ENCODE measurements at regions not wholly inside any gene's neighbourhood (a gene's known extent, or its start where the extent isn't known, plus 50 kb on each side); places are given as distances from the start of the nearest gene placed in this dataset.

DNA sequence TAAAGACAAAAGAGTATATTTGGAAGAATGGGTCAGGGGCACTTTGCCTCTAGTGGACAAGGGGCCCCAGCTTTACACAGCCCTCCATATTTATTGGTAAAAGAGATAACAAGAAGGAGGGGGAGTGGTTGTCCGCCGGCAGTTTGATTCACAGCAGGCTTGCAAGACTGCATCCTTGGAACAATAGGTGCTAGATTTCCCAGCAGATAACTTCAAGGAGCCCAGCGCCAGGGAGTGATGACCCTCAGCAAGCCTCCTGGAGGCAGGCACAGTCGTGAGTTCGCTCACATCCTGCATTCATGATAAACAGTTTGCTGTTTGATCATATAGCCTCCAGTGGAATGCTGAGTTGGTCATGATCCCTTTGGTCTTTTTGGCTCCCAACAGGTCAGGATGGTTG, 67.8 kb upstream of the INCENP start:
- no peak for DNase-seq
- TF ChIP-seq, protein P1, sequence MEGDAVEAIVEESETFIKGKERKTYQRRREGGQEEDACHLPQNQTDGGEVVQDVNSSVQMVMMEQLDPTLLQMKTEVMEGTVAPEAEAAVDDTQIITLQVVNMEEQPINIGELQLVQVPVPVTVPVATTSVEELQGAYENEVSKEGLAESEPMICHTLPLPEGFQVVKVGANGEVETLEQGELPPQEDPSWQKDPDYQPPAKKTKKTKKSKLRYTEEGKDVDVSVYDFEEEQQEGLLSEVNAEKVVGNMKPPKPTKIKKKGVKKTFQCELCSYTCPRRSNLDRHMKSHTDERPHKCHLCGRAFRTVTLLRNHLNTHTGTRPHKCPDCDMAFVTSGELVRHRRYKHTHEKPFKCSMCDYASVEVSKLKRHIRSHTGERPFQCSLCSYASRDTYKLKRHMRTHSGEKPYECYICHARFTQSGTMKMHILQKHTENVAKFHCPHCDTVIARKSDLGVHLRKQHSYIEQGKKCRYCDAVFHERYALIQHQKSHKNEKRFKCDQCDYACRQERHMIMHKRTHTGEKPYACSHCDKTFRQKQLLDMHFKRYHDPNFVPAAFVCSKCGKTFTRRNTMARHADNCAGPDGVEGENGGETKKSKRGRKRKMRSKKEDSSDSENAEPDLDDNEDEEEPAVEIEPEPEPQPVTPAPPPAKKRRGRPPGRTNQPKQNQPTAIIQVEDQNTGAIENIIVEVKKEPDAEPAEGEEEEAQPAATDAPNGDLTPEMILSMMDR (IDR thresholded peaks at IDR 0.05): no peak
- H3K36me3 Mint-ChIP-seq (ENCODE audit: low read depth): no peaks in the 10 kb centered on the region
- no peaks in the 10 kb centered on the region for H3K9me3 Mint-ChIP-seq
- no peak overlapping the region for H3K27ac Mint-ChIP-seq
- no peak overlapping the region for H3K4me3 Mint-ChIP-seq
- peaks cover 22% of the 10 kb centered on the region for H3K27me3 Mint-ChIP-seq (ENCODE audit: insufficient read depth)
- no peaks in the 10 kb centered on the region for H3K4me1 Mint-ChIP-seq (ENCODE audit: low read depth)

DNA sequence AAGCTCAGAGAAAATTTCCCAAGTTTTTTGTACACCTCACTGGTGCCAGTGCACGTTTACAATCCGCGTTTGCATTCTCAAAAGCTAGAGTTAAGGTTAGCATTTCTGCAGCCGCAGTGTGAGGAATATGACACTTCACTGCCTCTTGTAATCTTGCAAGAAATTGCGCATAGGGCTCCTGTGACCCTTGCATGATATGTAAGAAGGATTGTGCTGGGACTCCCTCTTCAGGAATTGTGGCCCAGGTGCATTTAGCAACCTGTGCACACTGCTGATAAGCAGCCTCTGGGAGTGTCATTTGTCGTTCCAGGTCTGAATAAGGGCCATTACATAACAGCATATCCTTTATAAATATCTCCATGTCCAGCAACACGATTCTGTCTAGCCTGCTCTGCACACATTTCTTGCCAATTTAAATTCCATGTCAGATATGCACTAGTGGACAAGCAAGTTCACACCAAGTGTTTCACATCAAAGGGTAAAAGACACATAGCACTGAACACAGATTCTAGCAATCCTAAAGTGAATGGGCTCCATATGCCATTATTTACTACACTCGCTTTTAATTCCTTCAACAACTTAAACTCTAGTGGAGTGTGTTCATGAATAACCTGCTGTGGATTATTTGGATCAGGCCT, 69.2 kb upstream of the INCENP start:
- Mint-ChIP-seq H3K9me3 (no peaks in the 10 kb centered on the region), H3K4me1 (ENCODE audit: low read depth) (no peaks in the 10 kb centered on the region), H3K27me3 (ENCODE audit: insufficient read depth) (peaks cover 27% of the 10 kb centered on the region), H3K27ac (no peak overlapping the region), H3K4me3 (no peak overlapping the region), H3K36me3 (ENCODE audit: low read depth) (no peaks in the 10 kb centered on the region)
- peak; percentile 10 for DNase-seq
- TF ChIP-seq, protein P1 (IDR thresholded peaks at IDR 0.05): peak; percentile 50

DNA sequence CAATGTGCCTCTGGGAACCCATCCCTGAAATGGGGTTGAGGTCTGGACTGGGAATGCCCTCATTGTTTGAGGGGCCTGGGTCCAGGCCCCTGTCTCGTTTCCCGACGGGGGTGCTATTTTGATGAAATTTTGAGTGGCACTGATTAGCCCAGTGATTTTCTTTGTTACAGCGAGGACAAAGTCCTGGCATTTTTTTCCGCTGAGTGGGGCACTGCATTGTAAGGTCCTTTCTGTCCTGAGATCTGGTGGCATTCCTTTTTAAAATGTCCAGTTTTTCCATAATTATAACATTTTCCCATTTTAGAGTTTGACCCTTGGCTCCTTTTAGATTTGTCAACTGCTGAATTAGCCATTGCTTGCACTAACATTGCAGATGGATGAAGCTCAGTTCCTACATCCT, 69.7 kb upstream of the INCENP start:
- Mint-ChIP-seq H3K27ac (no peak overlapping the region), H3K4me1 (ENCODE audit: low read depth) (no peaks in the 10 kb centered on the region), H3K36me3 (ENCODE audit: low read depth) (no peaks in the 10 kb centered on the region), H3K4me3 (no peak overlapping the region), H3K9me3 (no peaks in the 10 kb centered on the region), H3K27me3 (ENCODE audit: insufficient read depth) (peaks cover 30% of the 10 kb centered on the region)
- DNase-seq: no peak
- TF ChIP-seq, protein P1 (IDR thresholded peaks at IDR 0.05): no peak

DNA sequence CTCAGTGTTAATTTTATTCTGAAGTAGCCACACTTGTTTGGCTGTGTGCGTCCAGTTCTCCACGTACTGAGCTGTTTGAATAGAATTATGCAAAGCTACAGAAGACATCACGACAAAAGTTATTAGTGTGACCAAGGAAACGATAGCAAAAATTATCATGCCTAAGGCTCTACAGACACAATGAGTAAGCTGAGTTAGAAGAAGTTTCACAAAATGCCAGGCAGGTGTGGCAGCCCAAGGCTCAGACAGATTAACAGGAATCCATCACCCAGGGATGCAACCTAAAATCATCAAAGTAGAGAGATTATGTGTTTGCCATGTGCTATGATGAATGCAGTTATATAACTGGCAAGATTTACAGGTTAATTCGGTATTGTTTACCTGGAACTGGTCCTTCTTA, 73.1 kb upstream of the INCENP start:
- H3K4me3 Mint-ChIP-seq: no peak overlapping the region
- no peaks in the 10 kb centered on the region for H3K9me3 Mint-ChIP-seq
- TF ChIP-seq, protein P1 (IDR thresholded peaks at IDR 0.05): no peak
- H3K4me1 Mint-ChIP-seq (ENCODE audit: low read depth): peaks cover 5% of the 10 kb centered on the region; the same call in 1 of the 2 replicates
- no peak overlapping the region for H3K27ac Mint-ChIP-seq
- H3K36me3 Mint-ChIP-seq (ENCODE audit: low read depth): no peaks in the 10 kb centered on the region
- H3K27me3 Mint-ChIP-seq (ENCODE audit: insufficient read depth): peaks cover 29% of the 10 kb centered on the region
- DNase-seq: no peak

DNA sequence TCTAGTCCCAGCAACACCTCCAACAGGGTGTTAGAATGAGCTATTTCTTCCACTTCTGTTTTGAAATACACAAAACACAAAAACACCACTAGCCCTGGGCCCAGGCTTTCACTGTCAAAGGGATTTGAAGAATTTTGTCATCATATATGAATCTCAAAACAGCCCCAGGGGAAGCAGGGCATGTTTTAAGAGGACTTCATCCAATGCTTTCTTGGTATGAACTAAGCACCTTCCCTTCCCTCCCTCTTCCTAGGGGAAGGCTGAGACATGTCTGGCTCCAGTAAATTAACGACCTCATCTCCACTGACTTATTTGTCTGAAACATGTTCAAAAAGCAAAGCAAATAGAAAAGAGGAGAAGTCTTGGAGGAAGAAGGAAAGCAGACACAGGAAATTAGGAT, 75.7 kb upstream of the INCENP start:
- no peak for DNase-seq
- no peaks in the 10 kb centered on the region for H3K9me3 Mint-ChIP-seq
- H3K27me3 Mint-ChIP-seq (ENCODE audit: insufficient read depth): peaks cover 32% of the 10 kb centered on the region
- no peaks in the 10 kb centered on the region for H3K36me3 Mint-ChIP-seq (ENCODE audit: low read depth)
- TF ChIP-seq, protein P1 (IDR thresholded peaks at IDR 0.05): no peak
- H3K27ac Mint-ChIP-seq: no peak overlapping the region
- peaks cover 12% of the 10 kb centered on the region; the same call in 1 of the 2 replicates for H3K4me1 Mint-ChIP-seq (ENCODE audit: low read depth)
- no peak overlapping the region for H3K4me3 Mint-ChIP-seq

Data from HFFc6 (cell line).